ENCODE measurements at regions not wholly inside any gene's neighbourhood (a gene's known extent, or its start where the extent isn't known, plus 50 kb on each side); places are given as distances from the start of the nearest gene placed in this dataset.

- no peak for DNase-seq (ENCODE audit: low read depth, low spot score)
- no TSS peak for BruUV-seq (replicated peaks)
- Histone ChIP-seq H3K9me2 (ENCODE audit: insufficient read depth) (no peaks in the 10 kb centered on the region), H3K4me1 (ENCODE audit: control insufficient read depth in 1 of 2, insufficient read depth in 2 of 2, low read length in 2 of 2) (no peaks in the 10 kb centered on the region), H2AFZ (ENCODE audit: low read depth, low read length, poor library complexity, severe bottlenecking) (no peak overlapping the region), H3K36me3 (ENCODE audit: control insufficient read depth in 1 of 2, insufficient read depth in 2 of 2, low read length in 2 of 2) (no peaks in the 10 kb centered on the region; a peak in 1 of 4 replicates), H3K4me3 (replicated peaks in 1 of 2; ENCODE audit: low read depth in 1 of 2, low read length in 2 of 2) (no peak overlapping the region), H3K27ac (ENCODE audit: low read depth, low read length) (no peak overlapping the region), H3K4me2 (ENCODE audit: low read length) (no peak overlapping the region), H3K27me3 (ENCODE audit: insufficient read depth, low read length) (0 out of 2 replicates have a peak, but pooled peaks cover 3% of the 10 kb centered on the region), H3K9me3 (ENCODE audit: control insufficient read depth in 1 of 2, insufficient read depth in 1 of 2, low read depth in 1 of 2, low read length in 2 of 2) (no peaks in the 10 kb centered on the region), H4K20me1 (ENCODE audit: insufficient read depth) (no peaks in the 10 kb centered on the region), H3K79me2 (ENCODE audit: insufficient read depth, low read length) (no peaks in the 10 kb centered on the region), H3K9ac (ENCODE audit: low read length) (no peak overlapping the region)
- CTCF ChIA-PET = no interaction called here
- TF ChIP-seq REST (IDR thresholded peaks at IDR 0.05; ENCODE audit: low read depth) = no peak
- TF ChIP-seq JUND (IDR thresholded peaks at IDR 0.05) = no peak
- no peak for TF ChIP-seq POLR2AphosphoS5 (IDR thresholded peaks at IDR 0.05; ENCODE audit: low read depth, low read length)
- no peak for TF ChIP-seq POLR2A (IDR thresholded peaks at IDR 0.05; ENCODE audit: borderline replicate concordance, extremely low read depth, insufficient read depth, insufficient read length)
- TF ChIP-seq SP1 (IDR thresholded peaks at IDR 0.05; ENCODE audit: low read depth) = no peak
- TF ChIP-seq CTCF (IDR thresholded peaks at IDR 0.05 in 2 of 3, conservative IDR thresholded peaks at IDR 0.05 in 1 of 3; ENCODE audit: borderline replicate concordance in 1 of 3, insufficient read depth in 1 of 3, low read depth in 2 of 3, low read length in 2 of 3) = no peak
- no peak for TF ChIP-seq SIN3A (IDR thresholded peaks at IDR 0.05; ENCODE audit: low read depth)
- TF ChIP-seq TCF7L2 (IDR thresholded peaks at IDR 0.05; ENCODE audit: borderline replicate concordance, extremely low read depth, insufficient read depth, insufficient read length) = no peak
- no peak for TF ChIP-seq EGR1 (IDR thresholded peaks at IDR 0.05; ENCODE audit: low read depth)
- TF ChIP-seq MAX (IDR thresholded peaks at IDR 0.05) = no peak
- TF ChIP-seq ZBTB33 (IDR thresholded peaks at IDR 0.05; ENCODE audit: extremely low read depth, insufficient replicate concordance, low read length) = no peak
- TF ChIP-seq ELF1 (IDR thresholded peaks at IDR 0.05; ENCODE audit: borderline replicate concordance, low read depth) = no peak
- TF ChIP-seq RAD21 (IDR thresholded peaks at IDR 0.05; ENCODE audit: low read depth) = no peak
- TF ChIP-seq ZFX (IDR thresholded peaks at IDR 0.05) = no peak
- TF ChIP-seq YY1 (IDR thresholded peaks at IDR 0.05; ENCODE audit: extremely low read depth, insufficient replicate concordance, low read depth, low read length) = no peak
- TF ChIP-seq FOSL1 (IDR thresholded peaks at IDR 0.05; ENCODE audit: low read depth) = no peak
- TF ChIP-seq ZNF274 (IDR thresholded peaks at IDR 0.05; ENCODE audit: low read depth, low read length) = no peak
- RAD21 ChIA-PET (ENCODE audit: low non-redundant PET in 1 of 2, low total read pairs in 2 of 2, uncharacterized antibody in 2 of 2, unreplicated experiment in 2 of 2) = no interaction called here
- no peak for ATAC-seq
- intact Hi-C loops (cut with micrococcal nuclease) = no loop called here
- POLR2A ChIA-PET = no interaction called here
Measured at GRCh38 chr13:77815330-77815729, 103.3 kb downstream of the EDNRB start.
